ENCODE measurements at regions not wholly inside any gene's neighbourhood (a gene's known extent, or its start where the extent isn't known, plus 50 kb on each side); places are given as distances from the start of the nearest gene placed in this dataset.

DNA sequence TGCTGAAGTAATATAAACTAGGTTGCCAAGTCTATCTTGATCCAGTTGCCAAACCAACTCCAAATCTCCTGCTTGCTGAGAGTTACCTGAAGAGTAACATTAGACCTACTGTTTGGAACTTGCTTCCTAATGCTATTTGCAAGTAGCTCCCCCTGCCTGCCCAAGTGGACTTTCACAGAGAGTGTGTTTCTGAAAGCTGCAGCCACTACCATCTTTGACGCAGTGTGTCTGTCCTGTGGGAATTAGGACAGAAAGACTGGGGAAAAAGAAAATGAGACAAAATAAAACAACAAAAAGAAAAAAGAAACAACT is 195.0 kb upstream of the HS3ST1 start (continued):
- TF ChIP-seq RAD21 (IDR thresholded peaks at IDR 0.05 in 1 of 2, conservative IDR thresholded peaks at IDR 0.05 in 1 of 2; ENCODE audit: low read depth in 2 of 2, low read length in 2 of 2) (peak; percentile 57 to 70), SRF (IDR thresholded peaks at IDR 0.05; ENCODE audit: low read depth, low read length) (no peak), SIRT6 (IDR thresholded peaks at IDR 0.05; ENCODE audit: low read length) (no peak), TAF7 (optimal IDR thresholded peaks at IDR 0.05; ENCODE audit: borderline replicate concordance, low read depth, low read length) (no peak), BACH1 (IDR thresholded peaks at IDR 0.05; ENCODE audit: low read length) (no peak), JUND (IDR thresholded peaks at IDR 0.05; ENCODE audit: low read length) (no peak), TBP (IDR thresholded peaks at IDR 0.05; ENCODE audit: low read depth, low read length) (no peak)
- TF ChIP-seq, protein P1, sequence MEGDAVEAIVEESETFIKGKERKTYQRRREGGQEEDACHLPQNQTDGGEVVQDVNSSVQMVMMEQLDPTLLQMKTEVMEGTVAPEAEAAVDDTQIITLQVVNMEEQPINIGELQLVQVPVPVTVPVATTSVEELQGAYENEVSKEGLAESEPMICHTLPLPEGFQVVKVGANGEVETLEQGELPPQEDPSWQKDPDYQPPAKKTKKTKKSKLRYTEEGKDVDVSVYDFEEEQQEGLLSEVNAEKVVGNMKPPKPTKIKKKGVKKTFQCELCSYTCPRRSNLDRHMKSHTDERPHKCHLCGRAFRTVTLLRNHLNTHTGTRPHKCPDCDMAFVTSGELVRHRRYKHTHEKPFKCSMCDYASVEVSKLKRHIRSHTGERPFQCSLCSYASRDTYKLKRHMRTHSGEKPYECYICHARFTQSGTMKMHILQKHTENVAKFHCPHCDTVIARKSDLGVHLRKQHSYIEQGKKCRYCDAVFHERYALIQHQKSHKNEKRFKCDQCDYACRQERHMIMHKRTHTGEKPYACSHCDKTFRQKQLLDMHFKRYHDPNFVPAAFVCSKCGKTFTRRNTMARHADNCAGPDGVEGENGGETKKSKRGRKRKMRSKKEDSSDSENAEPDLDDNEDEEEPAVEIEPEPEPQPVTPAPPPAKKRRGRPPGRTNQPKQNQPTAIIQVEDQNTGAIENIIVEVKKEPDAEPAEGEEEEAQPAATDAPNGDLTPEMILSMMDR (IDR thresholded peaks at IDR 0.05; ENCODE audit: control extremely low read depth in 1 of 3, insufficient read depth in 1 of 3, low read depth in 1 of 3, low read length in 3 of 3) = peak; percentile 14 to 71 (median 51)
